Parathyroid adenoma (tissue), 2 donors: ENCODE measurements at regions not wholly inside any gene's neighbourhood (a gene's known extent, or its start where the extent isn't known, plus 50 kb on each side); places are given as distances from the start of the nearest gene placed in this dataset.

Experiments
- H2AFZ ChIP-seq: fragments of 300-600 bp; sonication (generic); one replicate; pipeline ENCODE4 v1.7.0; 2017; ENCODE audit warnings: antibody characterized with exemption, mild to moderate bottlenecking
- H3K27ac ChIP-seq: fragments of 300-600 bp; sonication (generic); one replicate; pipeline ENCODE4 v1.7.0; 2017
- H3K27me3 ChIP-seq: fragments of 300-600 bp; sonication (generic); one replicate; pipeline ENCODE4 v1.7.0; 2017; ENCODE audit warnings: low read length; ENCODE audit not compliant: control insufficient read depth, insufficient read depth
- H3K36me3 ChIP-seq: fragments of 300-600 bp; sonication (generic); one replicate; pipeline ENCODE4 v1.7.0; 2017; ENCODE audit warnings: low read length; ENCODE audit not compliant: control insufficient read depth, insufficient read depth
- H3K4me1 ChIP-seq: fragments of 300-600 bp; sonication (generic); one replicate; pipeline ENCODE4 v1.7.0; 2017; ENCODE audit warnings: control low read depth
- H3K4me2 ChIP-seq: fragments of 300-600 bp; sonication (generic); one replicate; pipeline ENCODE4 v1.7.0; 2017; ENCODE audit warnings: low read length
- H3K4me3 ChIP-seq: fragments of 300-600 bp; sonication (generic); one replicate; pipeline ENCODE4 v1.7.0; 2017; ENCODE audit warnings: low read depth, low read length
- H3K79me2 ChIP-seq: fragments of 300-600 bp; sonication (generic); one replicate; pipeline ENCODE4 v1.7.0; 2017; ENCODE audit warnings: control low read depth
- H3K9ac ChIP-seq: fragments of 300-600 bp; sonication (generic); one replicate; pipeline ENCODE4 v1.7.0; 2017; ENCODE audit warnings: mild to moderate bottlenecking
- H3K9me3 ChIP-seq: fragments of 300-600 bp; sonication (generic); one replicate; pipeline ENCODE4 v1.7.0; 2017; ENCODE audit warnings: low read length; ENCODE audit not compliant: control insufficient read depth
- TF ChIP-seq, protein P1 (sequence below): fragments of 300-600 bp; sonication (generic); IDR thresholded peaks from one replicate; pipeline ENCODE4 v1.7.0; 2017; ENCODE audit warnings: antibody characterized with exemption, mild to moderate bottlenecking
- donor health status: primary hyperparathyroidism.

DNA sequence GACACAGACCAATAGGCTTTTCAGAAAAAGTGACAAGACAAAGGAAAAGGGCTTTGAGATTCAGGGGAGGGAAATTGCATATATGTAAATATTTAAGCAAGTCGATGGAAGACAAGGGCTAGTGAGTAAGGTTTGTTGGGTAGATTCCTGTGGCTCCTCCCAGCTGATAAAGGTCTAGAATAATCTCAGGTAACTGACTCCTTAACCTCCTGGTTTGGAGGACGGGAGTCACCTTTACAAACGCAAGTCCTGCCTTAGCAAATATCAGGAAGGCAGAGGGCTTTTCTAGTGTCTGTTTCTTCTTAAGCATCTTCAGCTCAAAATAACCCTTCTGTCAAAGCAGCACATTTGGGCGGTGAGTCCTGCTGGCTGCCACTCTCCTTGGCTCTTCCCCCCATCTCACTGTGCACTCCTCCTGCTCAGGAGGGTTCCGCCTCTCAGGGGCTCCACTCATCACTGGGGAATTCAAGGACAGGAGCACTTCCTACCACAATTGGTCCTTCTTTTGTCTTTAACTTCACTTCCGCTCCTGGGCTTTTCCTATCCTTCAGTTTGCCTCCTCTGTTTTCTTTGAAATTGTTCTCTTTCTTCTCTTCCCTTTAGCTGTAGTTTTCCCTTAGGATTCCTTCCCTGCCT, 496.3 kb upstream of the KLF6 start:
- Histone ChIP-seq H3K4me3 (no peak overlapping the region), H3K79me2 (no peaks in the 10 kb centered on the region), H3K4me1 (no peaks in the 10 kb centered on the region), H2AFZ (no peak overlapping the region), H3K4me2 (no peak overlapping the region), H3K27me3 (no peaks in the 10 kb centered on the region), H3K9me3 (no peaks in the 10 kb centered on the region), H3K9ac (no peak overlapping the region), H3K36me3 (no peaks in the 10 kb centered on the region), H3K27ac (no peak overlapping the region)
- TF ChIP-seq, protein P1, sequence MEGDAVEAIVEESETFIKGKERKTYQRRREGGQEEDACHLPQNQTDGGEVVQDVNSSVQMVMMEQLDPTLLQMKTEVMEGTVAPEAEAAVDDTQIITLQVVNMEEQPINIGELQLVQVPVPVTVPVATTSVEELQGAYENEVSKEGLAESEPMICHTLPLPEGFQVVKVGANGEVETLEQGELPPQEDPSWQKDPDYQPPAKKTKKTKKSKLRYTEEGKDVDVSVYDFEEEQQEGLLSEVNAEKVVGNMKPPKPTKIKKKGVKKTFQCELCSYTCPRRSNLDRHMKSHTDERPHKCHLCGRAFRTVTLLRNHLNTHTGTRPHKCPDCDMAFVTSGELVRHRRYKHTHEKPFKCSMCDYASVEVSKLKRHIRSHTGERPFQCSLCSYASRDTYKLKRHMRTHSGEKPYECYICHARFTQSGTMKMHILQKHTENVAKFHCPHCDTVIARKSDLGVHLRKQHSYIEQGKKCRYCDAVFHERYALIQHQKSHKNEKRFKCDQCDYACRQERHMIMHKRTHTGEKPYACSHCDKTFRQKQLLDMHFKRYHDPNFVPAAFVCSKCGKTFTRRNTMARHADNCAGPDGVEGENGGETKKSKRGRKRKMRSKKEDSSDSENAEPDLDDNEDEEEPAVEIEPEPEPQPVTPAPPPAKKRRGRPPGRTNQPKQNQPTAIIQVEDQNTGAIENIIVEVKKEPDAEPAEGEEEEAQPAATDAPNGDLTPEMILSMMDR, result no peak

GRCh38 chr10:4280461-4281189, 495.6 kb upstream of the KLF6 start:
- Histone ChIP-seq H3K27ac (no peak overlapping the region), H3K27me3 (no peaks in the 10 kb centered on the region), H3K9me3 (no peaks in the 10 kb centered on the region), H3K9ac (no peak overlapping the region), H3K79me2 (no peaks in the 10 kb centered on the region), H3K4me3 (no peak overlapping the region), H3K4me2 (no peak overlapping the region), H3K4me1 (no peaks in the 10 kb centered on the region), H3K36me3 (no peaks in the 10 kb centered on the region), H2AFZ (no peak overlapping the region)
- TF ChIP-seq, protein P1, result no peak

DNA sequence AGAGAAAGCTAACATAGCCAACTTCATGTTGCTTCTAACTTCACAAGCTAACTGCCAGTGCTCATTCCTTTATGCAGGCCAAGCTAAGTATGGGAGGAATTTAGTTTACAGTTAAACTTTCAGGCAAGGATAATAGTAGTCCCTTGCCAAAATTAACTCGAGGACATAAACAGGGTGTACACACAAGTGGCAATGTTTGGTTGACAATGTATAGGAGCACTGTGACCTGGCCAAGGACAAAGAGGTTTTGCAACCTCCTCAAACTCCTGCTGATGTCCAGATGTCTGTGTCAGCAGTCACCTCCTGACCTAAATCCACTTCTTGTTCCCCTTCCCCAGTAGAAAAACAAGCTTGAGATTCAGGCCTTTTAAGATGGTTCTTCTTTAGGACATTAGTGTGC, 494.6 kb upstream of the KLF6 start:
- Histone ChIP-seq H3K27me3 (no peaks in the 10 kb centered on the region), H3K27ac (no peak overlapping the region)

DNA sequence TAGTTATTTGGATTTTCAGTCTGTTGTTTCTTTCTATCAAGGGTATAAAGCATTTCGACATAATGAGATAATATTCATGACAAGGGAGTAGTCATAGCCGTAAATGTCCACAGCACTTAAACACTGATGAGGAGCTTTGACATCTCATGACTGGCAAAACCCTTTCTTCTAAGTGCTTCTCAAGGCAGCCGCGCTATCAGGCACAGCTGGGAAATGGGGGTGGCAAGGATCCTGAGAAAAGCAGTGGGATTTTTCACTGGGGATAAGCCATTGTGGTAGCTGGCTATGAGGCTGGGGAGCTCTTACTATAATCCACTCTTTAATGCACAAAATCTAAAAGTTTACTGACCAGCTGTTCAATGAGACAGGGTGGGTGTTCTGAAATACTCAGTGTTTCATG, 493.2 kb upstream of the KLF6 start:
- Histone ChIP-seq H3K9me3 (no peaks in the 10 kb centered on the region), H3K9ac (no peak overlapping the region), H3K4me3 (no peak overlapping the region), H3K4me1 (no peaks in the 10 kb centered on the region), H2AFZ (no peak overlapping the region), H3K27me3 (no peaks in the 10 kb centered on the region), H3K4me2 (no peak overlapping the region), H3K27ac (no peak overlapping the region), H3K79me2 (no peaks in the 10 kb centered on the region), H3K36me3 (no peaks in the 10 kb centered on the region)
- TF ChIP-seq, protein P1, result no peak

More for the DNA sequence above, 494.6 kb upstream of the KLF6 start:
- Histone ChIP-seq H3K4me2 (no peak overlapping the region), H3K9ac (no peak overlapping the region), H3K79me2 (no peaks in the 10 kb centered on the region), H3K4me1 (no peaks in the 10 kb centered on the region), H3K9me3 (no peaks in the 10 kb centered on the region), H2AFZ (no peak overlapping the region), H3K4me3 (no peak overlapping the region), H3K36me3 (no peaks in the 10 kb centered on the region)
- TF ChIP-seq, protein P1, result no peak
